ENCODE measurements at regions not wholly inside any gene's neighbourhood (a gene's known extent, or its start where the extent isn't known, plus 50 kb on each side); places are given as distances from the start of the nearest gene placed in this dataset.

DNA sequence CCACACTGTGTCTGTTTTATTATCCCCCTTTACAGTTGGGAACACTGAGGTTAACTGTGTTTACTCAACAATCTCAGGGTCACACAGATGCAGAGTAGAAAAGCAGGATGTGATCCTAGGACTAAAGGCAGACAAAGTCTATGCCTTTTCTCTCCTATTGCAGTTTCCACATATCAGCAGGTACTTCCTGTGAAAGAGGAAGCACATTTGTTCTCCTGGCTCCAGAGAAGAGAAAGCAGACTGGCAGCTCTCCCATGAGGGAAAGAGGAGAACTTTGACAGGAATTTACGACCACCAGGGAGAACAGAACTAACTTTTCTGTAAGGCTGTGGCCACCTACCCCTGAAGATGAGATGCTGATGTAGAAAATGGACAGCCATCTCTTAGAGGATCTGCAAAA, 84.2 kb upstream of the TNC start:
- Mint-ChIP-seq H3K27ac (no peak overlapping the region), H3K36me3 (no peaks in the 10 kb centered on the region), H3K27me3 (peaks cover 50% of the 10 kb centered on the region), H3K4me3 (no peak overlapping the region), H3K9me3 (no peaks in the 10 kb centered on the region), H3K4me1 (peaks cover 8% of the 10 kb centered on the region)
- no peak for DNase-seq

GRCh38 chr9:115202960-115203751, 85.2 kb upstream of the TNC start:
- Mint-ChIP-seq H3K27ac (no peak overlapping the region), H3K9me3 (no peaks in the 10 kb centered on the region), H3K27me3 (peaks cover 52% of the 10 kb centered on the region), H3K36me3 (no peaks in the 10 kb centered on the region), H3K4me3 (no peak overlapping the region), H3K4me1 (peaks cover 11% of the 10 kb centered on the region)
- DNase-seq, result no peak

- H3K36me3 Mint-ChIP-seq, result no peaks in the 10 kb centered on the region
- H3K27me3 Mint-ChIP-seq, result peaks cover 54% of the 10 kb centered on the region
- DNase-seq, result no peak
- no peak overlapping the region for H3K4me3 Mint-ChIP-seq
- peaks cover 11% of the 10 kb centered on the region for H3K4me1 Mint-ChIP-seq
- H3K27ac Mint-ChIP-seq, result no peak overlapping the region
- H3K9me3 Mint-ChIP-seq, result no peaks in the 10 kb centered on the region
Measured at GRCh38 chr9:115204904-115205453, 87.0 kb upstream of the TNC start.

DNA sequence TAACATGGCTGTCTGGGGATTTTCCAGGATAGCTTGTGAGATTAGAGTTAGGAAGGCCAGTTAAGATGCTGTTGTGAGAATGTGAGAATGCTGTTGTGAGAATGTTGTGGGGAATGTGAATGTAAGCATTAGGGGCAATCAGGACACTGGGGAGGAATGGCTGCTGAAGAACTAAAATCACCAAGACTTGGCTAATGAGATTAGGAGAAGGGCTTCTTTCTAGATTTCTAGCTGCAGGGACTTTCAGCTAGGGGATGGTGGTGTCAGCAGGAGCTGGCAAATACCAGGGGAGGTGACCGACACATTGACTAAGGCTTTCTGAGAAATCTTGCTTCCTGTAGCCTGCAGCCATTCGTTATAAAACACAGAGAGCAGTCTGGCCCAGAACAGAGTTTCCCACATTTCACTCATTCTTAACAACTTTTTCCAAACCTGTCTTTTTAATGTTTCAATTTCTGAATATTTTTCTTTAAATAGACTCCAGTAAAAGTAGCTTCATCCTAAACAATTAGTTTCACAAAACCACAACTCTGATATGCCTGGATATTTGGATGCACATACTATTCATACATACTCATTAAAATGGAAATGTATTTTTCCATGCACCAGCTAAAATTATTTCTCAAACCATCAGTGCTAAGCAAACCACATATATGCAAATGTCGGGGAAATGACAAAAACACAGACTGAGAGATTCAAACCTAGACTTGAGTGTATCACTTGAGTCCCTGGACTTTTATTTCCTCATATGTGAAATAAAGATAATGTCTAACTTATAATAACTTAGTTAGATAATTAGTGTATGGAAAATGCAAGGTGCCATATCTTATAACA, 89.3 kb upstream of the TNC start:
- DNase-seq, result peak; percentile 6
- H3K4me1 Mint-ChIP-seq, result peaks cover 11% of the 10 kb centered on the region
- H3K27ac Mint-ChIP-seq, result peak overlapping the region; percentile 6

GRCh38 chr9:115208501-115208900, 90.5 kb upstream of the TNC start:
- Mint-ChIP-seq H3K27ac (no peak overlapping the region), H3K9me3 (no peaks in the 10 kb centered on the region), H3K4me3 (no peak overlapping the region), H3K36me3 (no peaks in the 10 kb centered on the region), H3K4me1 (peaks cover 11% of the 10 kb centered on the region), H3K27me3 (peaks cover 58% of the 10 kb centered on the region)
- no peak for DNase-seq

More for the DNA sequence above, 89.3 kb upstream of the TNC start:
- Mint-ChIP-seq H3K36me3 (no peaks in the 10 kb centered on the region), H3K4me3 (no peak overlapping the region), H3K27me3 (peaks cover 51% of the 10 kb centered on the region), H3K9me3 (no peaks in the 10 kb centered on the region)

DNA sequence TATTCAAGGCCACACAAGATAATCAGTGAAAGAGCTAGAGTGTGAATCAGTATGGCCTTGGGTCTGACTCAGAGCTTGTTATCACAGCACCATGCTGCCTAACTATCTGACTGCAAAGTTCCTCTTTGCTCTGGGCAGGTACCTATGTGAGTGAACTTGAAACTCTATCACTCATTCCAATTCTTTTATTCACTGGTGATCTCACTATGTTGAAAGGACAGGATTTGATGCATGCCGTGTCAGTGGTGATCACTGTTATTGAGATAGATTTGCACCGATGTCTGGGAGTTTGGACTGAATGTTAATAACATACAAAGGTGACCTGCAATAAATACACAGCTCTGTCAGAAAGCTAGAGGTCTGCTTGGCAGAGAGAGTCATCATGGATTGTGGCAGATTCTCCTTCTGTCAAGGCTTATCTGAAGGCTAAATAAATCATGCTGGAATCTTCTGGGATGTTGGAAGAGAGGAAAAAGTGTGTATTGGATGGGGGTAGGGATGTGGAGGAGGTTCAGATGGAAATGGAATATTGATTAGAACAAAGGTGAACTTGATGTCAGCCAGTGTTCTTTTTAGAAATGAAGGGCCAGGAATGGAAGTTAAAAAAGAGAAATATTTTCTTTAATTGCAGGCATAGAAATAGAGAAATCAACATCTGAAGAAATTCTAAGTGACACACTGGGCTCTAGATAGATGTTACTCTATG, 91.8 kb upstream of the TNC start:
- no peak overlapping the region for H3K27ac Mint-ChIP-seq
- H3K36me3 Mint-ChIP-seq, result no peaks in the 10 kb centered on the region
- H3K4me1 Mint-ChIP-seq, result peaks cover 11% of the 10 kb centered on the region
- no peak for DNase-seq
- H3K9me3 Mint-ChIP-seq, result no peaks in the 10 kb centered on the region
- peaks cover 56% of the 10 kb centered on the region for H3K27me3 Mint-ChIP-seq
- H3K4me3 Mint-ChIP-seq, result no peak overlapping the region

- H3K4me1 Mint-ChIP-seq, result peaks cover 5% of the 10 kb centered on the region
- H3K27me3 Mint-ChIP-seq, result peaks cover 59% of the 10 kb centered on the region
- no peak overlapping the region for H3K27ac Mint-ChIP-seq
- no peak overlapping the region for H3K4me3 Mint-ChIP-seq
- no peaks in the 10 kb centered on the region for H3K36me3 Mint-ChIP-seq
- no peaks in the 10 kb centered on the region for H3K9me3 Mint-ChIP-seq
- no peak for DNase-seq
Measured at GRCh38 chr9:115210699-115211098, 92.7 kb upstream of the TNC start.

DNA sequence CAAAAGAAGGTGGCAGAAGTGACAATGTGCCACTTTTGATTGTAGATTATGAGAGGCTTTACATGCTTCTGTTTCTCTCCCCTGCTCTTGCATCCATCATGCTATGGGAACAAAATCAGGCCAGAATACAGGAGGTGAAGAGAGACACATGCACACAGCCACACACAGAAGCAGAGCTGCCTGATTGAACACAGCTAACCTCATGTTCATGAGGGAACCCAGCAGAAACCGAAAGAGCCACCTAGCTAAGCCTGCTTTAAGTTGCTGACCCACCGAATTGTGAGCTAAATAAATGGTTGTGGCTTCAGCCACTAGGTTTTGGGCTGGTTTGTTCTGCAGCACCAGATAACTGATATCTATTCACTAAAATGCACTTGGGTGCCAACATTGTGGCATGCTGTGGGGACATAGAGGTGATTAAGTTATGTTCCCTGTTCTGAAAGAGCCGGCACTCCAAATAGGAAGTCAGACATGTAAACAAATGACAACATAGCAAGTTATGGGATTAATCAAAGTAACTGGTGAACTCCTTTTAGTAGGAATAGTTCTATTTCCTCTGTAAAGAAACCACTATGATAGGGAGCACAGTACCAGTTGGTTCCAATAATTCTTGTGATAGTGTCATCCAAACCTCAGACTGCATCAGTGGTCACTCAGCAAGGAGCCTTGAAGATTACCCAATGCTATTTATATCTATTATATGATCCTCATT, 93.6 kb upstream of the TNC start:
- peaks cover 61% of the 10 kb centered on the region for H3K27me3 Mint-ChIP-seq
- no peaks in the 10 kb centered on the region for H3K9me3 Mint-ChIP-seq
- no peaks in the 10 kb centered on the region for H3K36me3 Mint-ChIP-seq
- peaks cover 5% of the 10 kb centered on the region for H3K4me1 Mint-ChIP-seq
- no peak overlapping the region for H3K27ac Mint-ChIP-seq
- no peak overlapping the region for H3K4me3 Mint-ChIP-seq
- no peak for DNase-seq

DNA sequence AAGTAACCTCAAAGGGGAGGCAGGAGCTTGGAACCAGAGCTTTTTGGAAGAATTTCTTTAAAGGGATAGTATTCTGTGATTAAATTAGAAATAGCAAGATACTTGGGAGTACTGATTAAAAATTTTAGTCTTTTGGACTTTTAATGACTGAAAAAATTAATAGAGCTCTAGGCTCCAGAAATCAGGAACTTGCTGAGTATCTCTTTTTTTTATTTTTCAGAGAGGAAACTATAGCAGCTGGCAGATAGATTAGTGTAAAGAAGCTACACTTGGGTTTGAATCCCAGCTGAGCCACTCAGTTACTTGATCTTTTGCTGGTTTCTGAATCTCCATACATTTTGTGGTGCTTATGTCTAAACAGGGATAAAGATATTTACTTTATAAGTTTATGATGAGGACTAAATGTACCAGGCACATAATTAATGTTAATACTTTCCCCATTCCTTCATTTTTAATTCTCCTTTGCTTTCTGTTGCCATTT, 94.2 kb upstream of the TNC start:
- peaks cover 67% of the 10 kb centered on the region for H3K27me3 Mint-ChIP-seq
- no peak overlapping the region for H3K27ac Mint-ChIP-seq

GRCh38 chr9:115212832-115213231, 94.9 kb upstream of the TNC start:
- Mint-ChIP-seq H3K4me3 (no peak overlapping the region), H3K4me1 (no peaks in the 10 kb centered on the region), H3K9me3 (no peaks in the 10 kb centered on the region), H3K36me3 (no peaks in the 10 kb centered on the region), H3K27ac (no peak overlapping the region), H3K27me3 (peaks cover 68% of the 10 kb centered on the region)
- DNase-seq, result no peak

More for the DNA sequence above, 94.2 kb upstream of the TNC start:
- Mint-ChIP-seq H3K4me3 (no peak overlapping the region), H3K4me1 (peaks cover 3% of the 10 kb centered on the region), H3K36me3 (no peaks in the 10 kb centered on the region), H3K9me3 (no peaks in the 10 kb centered on the region)
- DNase-seq, result no peak

GRCh38 chr9:115213818-115214334, 95.9 kb upstream of the TNC start:
- Mint-ChIP-seq H3K27ac (no peak overlapping the region), H3K9me3 (no peaks in the 10 kb centered on the region), H3K36me3 (no peaks in the 10 kb centered on the region), H3K27me3 (peaks cover 58% of the 10 kb centered on the region), H3K4me1 (no peaks in the 10 kb centered on the region), H3K4me3 (no peak overlapping the region)
- DNase-seq, result no peak

DNA sequence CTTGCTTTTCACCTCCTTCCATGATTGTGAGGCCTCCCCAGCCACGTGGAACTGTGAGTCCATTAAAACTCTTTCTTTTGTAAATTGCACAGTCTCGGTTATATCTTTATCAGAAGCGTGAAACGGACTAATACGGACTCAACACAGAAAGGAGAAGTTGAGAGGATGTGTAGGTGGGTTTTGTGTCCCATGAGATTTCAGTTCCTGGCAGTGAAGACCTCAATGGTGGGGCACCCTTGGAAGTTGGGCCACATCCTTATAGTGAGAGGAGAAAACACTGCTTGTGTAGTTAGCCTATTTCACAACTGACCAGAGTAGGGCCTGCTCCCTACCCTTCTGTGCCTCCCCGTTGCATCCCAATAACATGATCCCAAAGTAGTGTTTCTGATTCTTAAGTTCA, 98.9 kb upstream of the TNC start:
- Mint-ChIP-seq H3K4me3 (no peak overlapping the region), H3K27ac (no peak overlapping the region), H3K27me3 (peaks cover 46% of the 10 kb centered on the region), H3K4me1 (no peaks in the 10 kb centered on the region), H3K36me3 (no peaks in the 10 kb centered on the region), H3K9me3 (no peaks in the 10 kb centered on the region)
- no peak for DNase-seq

DNA sequence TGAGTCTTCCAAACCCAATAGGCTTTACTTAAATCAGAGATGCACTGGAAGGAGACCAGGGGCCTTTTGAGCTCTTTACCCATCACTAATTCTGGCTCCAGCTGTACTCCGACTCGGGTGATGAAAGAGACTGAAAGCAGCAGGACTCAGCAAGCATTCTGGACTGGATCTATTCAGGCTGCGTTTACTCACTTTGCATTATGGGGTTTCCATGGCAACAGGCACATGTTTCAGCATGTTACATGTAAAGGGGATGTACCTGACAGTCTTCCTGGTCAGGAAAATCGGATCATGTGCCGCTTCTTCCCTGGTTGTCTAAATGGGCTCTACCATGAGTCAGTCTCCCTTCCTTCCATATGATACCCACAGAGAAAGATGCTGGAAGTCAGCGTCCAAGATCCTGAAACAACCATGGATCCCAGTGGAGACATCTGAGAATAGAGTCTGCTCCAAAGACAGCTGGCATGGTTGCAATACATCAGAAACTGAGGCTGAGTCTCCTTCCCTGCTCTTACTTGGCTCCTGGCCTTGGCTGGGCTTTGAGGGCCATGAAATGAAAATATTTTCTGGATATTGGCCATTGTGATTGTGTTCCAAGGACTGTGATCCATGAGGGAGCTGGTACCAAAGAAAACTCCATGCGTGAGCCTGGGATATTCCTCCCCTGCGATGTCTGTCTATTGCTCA, 102.5 kb upstream of the TNC start:
- H3K4me3 Mint-ChIP-seq, result no peak overlapping the region
- H3K9me3 Mint-ChIP-seq, result no peaks in the 10 kb centered on the region
- H3K27me3 Mint-ChIP-seq, result peaks cover 41% of the 10 kb centered on the region
- no peaks in the 10 kb centered on the region for H3K4me1 Mint-ChIP-seq
- no peak for DNase-seq
- H3K36me3 Mint-ChIP-seq, result no peaks in the 10 kb centered on the region
- H3K27ac Mint-ChIP-seq, result no peak overlapping the region

- no peak for DNase-seq
- H3K9me3 Mint-ChIP-seq, result no peaks in the 10 kb centered on the region
Measured at GRCh38 chr9:115223471-115223870, 105.5 kb upstream of the TNC start.

More at GRCh38 chr9:115223471-115223870, 105.5 kb upstream of the TNC start:
- Mint-ChIP-seq H3K27ac (no peak overlapping the region), H3K27me3 (peaks cover 27% of the 10 kb centered on the region), H3K4me3 (no peak overlapping the region), H3K4me1 (no peaks in the 10 kb centered on the region), H3K36me3 (no peaks in the 10 kb centered on the region)
